GM18519 (cell line): ENCODE measurements at regions not wholly inside any gene's neighbourhood (a gene's known extent, or its start where the extent isn't known, plus 50 kb on each side); places are given as distances from the start of the nearest gene placed in this dataset.

Experiments
- ATAC-seq: cut with Tn5 transposase; IDR thresholded peaks from one replicate; pipeline ENCODE4 v1.9.1; 2021; ENCODE audit warnings: mild to moderate bottlenecking, moderate library complexity; ENCODE audit not compliant: unreplicated experiment, low FRiP score

DNA sequence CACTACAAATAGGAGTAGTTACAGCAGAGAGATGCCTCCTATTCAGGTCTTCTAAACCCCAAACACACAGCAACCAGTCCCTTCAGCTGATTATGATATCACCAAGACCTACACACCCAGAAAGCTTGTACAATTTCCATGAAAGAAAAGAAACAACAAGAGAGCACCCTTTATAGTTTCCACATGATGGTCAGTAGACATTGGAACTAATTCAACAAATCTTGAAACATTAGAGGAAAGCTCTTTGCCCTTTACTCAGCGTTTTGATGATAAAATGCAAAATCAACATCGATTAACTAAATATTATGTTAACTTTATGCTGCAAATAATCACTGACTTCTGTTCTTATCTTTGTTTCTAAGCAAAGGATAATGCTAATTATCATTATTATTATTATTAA is 393.6 kb upstream of the ID2 start:
- ATAC-seq, result no peak

DNA sequence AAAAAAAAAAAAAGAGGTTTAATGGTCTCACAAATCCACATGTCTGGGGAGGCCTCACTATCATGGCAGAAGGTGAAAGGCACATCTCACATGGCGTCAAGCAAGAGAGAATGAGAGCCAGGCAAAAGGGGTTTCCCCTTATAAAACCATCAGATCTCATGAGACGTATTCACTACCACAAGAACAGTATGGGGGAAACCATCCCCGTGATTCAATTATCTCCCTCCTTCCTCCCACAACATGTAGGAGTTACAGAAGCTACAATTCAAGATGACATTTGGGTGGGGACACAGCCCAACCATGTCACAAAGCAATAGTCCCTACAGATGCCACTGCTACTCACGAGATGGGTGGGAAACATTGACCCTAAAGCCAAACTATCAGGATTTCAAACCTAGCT is 392.7 kb upstream of the ID2 start:
- no peak for ATAC-seq

DNA sequence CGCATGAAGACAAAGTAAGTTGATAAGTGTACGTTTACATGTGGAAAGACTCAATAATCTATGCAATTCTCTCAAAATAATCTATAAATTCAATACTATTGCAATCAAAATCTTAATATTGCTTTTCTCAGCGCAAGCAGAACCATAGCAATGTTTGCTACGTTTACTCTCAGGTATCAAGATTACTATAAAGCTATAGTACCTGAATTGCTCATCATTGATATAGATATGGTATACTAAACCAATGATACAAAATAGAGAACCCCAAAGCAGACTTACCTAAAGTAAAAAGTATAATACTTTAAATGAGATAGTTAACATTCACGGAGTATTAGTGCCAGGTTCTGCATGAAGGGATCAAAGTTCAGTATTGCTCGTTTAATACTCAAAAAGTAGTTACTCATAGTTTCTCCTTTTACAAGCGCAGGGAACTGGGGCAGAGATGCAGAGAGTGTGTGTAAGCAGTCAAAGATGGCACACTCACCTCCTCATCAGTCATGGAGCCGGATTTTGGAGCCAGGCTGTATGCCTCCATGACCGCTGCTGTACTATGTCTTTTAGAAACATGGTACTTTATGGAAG is 391.0 kb upstream of the ID2 start:
- no peak for ATAC-seq

DNA sequence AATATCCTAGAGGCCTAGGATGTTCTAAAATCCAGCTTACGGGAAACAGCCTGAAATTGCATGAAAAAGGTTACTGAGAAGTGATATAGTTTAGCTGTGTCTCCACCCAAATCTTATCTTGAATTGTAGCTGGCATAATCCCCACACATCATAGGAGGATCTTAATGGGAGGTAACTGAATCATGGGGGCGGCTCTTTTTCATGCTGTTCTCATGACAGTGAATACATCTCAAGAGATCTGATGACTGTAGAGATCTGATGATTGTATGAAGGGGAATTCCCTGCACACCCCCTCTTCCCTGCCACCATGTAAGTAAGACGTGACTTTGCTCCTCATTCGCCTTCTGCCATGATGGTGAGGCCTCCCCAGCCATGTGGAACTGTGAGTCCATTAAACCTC is 385.6 kb upstream of the ID2 start:
- ATAC-seq, result no peak

DNA sequence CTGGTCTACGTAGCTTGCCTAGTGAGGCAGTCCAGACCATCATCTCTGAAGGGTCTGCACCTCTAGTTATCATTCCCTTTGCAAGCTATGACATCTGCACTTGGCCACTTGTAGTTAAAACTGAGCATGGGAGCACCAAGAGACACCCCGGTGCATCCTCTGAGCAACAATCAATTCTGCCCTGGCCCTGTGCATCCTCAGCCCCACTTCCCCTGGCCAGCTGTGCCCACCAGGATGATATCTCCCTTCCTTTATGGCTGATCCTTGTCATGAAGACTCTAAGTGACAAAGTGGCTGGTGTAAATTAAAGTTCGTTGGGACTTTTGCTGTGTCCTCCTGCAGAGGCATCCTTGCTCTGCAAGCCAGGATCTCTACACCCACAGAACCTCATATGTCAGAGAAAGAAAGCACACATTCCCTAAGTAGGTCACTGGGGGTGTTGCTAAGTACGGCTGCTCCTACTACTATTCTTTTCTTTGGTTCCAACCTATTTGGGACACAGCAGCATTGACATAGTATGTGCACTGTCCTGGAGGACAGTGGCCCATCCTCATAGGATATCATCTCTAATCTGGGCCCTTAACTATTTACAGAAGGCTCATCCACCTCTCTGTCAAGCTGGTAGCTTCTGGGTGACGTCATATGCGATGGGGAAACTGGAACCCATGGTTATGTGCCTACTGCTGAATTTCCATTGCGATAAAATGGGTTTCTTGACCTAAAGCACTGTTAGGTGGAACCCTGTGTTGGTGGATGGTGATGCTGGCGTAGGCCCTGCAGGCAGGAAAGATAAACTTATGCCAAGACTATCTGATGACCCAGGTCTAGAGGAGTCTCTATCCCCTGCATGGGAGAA is 384.3 kb upstream of the ID2 start:
- ATAC-seq, result no peak

DNA sequence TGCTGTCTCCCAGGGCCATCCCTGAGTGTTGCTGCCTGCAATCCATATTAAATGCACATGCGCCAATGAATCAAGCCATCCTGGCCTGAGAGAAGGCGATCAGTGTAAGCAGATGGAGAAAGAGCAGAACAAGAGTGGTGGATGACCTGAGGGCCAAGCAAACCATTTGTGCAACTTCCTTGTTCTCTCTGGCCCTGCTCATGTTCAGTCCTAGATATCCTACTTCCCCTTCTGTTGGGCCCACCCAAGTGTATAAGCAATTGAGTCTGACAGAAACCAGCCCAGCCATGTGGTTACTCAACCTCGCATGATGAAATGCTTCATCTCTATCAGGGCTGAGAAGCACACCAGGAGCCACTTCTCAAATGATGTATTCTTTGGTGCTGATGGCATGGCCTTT is 383.1 kb upstream of the ID2 start:
- ATAC-seq, result no peak

DNA sequence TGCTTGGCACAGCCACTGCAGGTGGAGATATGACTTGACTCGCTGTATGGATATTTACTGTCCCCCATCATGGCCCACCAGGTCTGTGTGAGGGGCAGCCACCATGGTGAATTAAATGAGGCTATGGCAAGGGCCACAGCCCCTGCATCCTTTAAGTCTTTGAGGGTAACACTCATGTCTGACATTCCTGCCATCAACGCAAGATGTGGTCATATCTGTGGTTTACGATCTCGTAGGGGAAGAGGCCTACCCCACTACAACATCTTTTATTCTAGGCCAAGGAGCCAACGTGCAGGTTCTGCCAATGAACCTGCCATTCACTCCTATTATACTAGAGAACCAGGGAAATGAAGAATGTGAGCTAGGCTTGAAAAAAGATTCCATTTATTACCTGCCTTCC is 381.6 kb upstream of the ID2 start:
- no peak for ATAC-seq

DNA sequence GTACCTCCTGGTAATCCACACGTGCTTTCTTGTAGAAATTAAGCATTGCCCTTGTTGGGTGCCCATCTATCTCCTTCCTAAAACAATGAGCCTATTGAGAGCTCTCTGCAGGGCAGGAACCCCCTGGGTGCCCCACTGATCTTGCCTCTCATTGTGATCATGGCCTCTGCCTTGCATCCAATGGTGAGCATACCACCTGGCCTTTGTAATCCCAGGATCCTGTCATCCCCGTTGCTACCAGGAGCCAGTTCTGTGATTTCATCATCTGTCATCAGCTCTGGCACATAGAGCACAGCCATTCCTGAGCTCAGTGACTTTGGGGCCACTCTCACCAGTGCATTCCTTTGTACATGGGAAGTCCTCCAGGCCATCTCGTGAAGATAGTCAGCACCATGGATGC is 381.0 kb upstream of the ID2 start:
- no peak for ATAC-seq

DNA sequence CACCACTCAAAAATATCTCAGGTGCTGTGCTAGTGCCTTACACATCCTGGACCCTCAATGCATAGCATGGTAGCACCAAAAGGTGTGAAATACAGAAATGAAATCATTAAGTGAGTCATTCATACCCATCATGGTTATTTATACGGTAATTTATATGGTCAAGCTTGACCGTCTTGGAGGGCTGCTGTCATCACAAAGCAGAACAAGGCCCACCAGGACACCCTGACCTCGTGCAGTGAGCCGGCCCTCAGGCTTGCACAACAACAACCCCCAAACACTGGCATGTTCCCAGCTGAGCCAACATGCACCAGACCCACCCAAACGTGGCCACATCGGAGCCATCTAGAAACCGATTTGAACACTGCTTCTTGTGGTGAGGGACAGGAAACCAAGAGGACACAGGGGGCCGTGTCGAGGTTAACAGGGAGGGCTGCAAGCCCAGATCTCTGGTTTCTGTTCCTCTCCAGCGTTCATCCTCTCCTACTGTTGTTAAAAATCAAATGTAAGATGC is 378.5 kb upstream of the ID2 start:
- ATAC-seq, result peak; percentile 43

DNA sequence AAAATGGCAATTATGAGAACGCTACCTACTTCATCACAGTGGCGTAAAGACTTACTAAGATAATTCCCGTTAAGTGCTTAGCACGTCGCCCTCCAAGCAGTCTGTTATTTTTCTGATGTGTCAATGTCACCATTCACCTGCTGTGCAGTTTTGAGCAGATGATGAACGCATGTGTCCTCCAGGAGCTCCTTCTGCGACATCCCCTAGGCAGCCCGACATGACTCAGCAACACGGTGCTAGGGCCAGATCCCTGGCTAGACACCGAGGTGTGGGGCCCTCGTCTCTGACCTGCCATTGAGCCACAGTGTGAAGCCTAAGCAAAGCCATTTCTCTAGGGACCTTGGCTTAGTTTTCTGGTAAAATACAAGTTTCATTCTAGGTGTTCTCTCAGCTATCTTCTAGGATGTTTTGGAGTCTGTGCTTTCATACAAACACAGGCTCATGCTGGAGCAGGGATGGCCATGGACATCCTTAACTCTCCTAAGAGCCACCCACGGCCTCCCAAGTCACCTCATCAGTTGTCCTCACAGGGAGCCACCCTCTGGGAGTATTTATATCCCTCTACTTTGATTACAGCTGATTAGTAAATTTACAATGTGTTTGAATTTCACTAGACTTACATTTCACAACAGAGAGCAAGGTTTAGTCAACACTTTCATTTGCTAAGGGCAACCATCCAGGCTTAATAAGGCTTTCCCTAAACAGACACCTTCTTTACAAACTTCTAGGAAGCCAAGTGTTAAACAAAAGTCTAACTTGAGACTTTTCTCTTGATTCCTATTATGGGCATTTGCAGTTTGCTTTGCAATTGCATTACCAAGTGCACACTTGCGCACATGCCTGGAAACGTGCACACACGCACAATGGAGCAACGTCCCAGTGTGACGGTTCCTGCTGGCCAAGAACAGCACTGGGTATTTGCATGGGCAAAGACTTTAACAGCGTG is 376.8 kb upstream of the ID2 start:
- ATAC-seq, result no peak

DNA sequence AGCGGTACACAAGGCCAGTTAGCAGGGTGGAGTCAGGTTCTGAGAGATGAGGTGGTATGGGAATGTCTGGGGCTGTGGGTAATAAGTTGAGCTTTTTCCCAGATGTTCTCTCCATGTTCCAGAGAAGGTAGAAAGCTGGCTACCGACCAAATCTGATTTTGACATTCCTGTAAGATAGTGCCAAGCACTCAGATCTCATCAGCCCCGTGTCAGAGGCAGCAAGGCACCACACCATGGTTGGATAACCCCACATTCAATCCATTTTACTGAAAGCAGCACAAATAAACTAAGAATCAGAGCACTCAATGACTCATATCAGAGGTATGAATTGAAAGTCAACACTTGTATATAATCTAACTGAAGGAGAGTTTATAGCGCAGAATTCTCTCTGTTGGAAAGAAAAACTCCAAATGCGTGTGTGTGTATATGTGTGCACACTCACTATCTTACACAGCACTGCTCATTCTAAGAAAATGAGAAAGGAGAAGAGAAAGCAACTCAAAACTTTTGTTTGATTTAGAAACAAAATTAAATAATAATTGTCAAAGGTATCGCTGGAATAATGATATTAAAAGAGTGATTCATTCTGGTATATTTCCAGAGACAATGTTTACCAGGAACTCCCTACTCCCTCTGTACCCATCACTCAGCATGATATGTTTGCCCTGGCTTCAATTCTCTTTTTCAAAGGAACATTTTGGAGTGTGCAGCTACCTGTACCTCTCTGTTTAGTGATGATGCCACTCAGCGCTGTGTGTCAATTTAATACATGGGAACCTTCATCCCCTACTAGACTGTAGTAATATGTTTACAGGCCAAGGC is 375.1 kb upstream of the ID2 start:
- peak; percentile 33 for ATAC-seq

DNA sequence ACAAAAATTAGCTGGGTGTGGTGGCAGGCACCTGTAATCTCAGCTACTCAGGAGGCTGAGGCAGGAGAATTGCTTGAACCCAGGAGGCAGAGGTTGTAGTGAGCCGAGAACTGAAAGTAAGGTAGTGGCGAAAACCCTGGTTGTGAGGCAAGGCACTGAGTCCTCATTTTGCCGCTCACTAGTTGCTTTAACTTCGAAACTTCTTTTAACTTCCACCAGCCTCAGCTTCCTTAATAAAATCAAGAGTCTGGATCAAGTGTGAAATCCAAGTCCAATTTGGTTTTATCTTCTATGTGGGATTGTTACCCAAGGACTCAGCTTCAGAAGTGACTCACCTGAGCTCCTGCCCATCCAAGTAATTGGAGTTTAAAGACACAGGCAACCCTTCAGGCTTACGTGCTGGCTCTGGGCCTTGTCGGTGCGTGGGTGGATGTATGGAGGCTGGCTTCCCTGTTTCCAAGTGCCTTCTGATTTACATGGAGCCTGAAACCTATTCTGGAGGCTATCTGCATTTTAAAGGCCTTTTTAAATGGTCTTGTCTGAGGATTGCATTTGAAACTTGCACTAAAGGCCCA is 374.2 kb upstream of the ID2 start:
- no peak for ATAC-seq

DNA sequence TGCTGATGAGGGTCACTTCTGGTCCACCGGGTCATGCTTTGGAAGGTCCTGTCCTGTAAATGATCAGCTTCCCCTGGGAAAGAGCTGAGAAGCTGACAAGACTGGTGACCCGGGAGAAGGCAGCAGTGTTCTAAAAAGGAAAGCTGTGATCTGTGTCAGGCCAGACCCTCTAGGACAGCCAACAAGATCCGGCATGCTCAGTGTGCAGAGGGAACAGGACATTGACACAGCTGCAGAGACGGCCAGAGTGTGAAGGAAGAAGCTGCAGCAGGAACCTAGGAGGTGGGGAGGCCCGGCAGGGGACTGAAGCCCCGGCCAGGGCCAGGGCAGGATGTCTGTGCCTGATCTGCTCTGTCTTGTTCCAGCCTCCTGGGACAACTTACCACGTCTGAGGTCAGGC is 372.7 kb upstream of the ID2 start:
- ATAC-seq, result no peak

DNA sequence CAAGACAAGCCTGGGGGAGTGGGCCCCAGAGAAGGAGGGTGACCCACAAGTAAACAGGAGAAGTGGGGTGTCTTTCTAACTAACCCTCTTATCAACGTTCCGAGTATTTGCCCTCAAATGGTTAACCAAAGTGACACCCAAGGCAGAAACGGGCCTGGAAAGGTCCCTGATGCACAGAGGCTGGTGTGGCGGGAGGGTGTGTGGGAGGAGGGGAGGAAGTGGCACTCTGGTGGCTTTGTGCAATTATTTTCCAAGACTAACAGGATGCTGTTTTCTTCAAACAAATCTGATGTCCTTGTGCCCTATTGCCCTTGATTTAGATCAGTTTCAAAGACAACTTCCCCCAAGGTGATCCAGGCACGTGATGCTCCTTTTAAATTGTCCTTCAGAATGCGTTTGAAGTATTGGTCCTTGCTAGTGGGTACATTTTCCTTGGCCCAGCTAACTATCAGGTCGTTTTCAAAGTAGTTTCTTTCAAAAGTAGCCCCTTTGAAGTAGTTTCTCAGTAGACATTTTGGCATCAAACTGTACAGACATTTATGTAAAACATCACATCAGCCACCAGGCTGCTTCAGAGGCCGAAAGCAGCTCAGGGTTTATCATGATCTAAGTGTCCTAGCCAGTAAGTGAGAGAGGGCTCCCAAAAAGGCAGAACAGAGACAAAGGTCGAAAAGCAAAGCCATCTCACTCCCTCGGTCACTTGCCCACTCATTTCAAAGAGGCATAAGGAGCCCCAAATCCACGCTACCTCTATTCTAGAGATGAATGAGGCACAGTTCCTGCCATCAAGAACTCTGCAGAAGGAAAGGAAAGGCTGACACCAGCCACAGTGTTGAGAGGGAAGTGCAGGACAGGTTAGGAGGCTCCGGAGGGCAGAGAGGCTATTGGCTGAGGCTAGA is 371.1 kb upstream of the ID2 start:
- ATAC-seq, result no peak

DNA sequence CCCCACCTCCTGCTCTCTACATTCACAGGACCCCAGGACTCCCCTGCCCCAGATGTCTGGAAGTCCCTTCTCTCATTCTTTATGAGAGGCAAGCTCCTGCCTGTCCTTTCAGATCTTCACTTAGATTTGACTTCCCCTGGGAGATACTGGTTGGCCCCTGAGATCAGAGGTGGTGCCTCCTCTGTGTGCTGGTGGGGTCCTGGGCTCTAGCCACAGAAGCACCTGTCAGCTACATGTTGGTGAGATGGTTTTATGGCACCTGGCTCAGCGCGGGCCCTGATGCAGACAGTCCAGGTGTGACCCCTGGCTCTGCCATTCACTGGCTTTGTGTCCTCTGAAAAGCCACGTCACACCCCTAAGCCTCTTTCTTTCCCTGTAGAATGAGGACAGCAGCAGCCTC is 369.6 kb upstream of the ID2 start:
- ATAC-seq, result no peak

DNA sequence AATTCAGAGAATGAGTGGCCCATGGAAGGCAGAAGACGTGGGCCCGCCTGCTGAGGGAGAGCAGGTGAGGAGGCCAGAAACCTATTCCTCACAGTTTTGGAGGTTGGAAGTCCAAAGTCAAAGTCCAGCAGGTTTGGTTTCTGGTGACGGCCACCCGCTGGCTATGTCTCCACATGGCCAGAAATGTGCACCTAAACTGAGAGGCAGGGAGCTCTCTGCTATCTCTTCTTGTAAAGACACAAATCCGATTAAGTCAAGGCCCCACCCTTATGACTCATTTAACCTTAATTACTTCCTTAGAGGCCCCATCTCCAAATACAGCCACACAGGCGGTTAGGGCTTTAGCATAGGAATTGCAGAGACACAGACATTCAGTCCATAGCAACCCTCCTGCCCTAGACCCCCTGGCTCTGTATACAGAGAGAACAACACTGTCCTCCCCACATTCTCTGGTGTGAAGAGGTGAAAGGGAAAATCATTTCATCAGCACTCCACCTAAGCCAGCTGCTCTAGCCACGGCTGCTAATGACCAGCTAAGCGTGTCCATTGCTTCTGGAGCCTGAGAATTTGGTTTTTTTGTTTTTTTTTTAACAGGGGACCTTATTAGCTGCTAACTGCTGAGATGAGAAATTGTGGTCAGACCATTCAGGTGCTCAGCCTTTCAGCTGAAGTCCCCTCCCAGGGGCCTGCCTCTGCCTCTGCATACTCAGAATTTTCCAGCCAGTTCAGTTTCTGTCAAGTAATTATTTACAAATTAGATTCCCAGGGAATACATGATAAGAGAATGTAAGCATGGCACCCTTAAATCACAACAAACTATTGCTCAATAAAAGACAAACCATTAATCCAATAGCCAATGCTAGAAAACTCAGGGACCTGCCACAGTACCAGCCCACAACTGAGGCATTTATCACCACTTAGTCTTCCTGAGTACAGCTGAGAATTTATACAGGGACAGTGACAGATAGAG is 368.7 kb upstream of the ID2 start:
- peak; percentile 70 for ATAC-seq

DNA sequence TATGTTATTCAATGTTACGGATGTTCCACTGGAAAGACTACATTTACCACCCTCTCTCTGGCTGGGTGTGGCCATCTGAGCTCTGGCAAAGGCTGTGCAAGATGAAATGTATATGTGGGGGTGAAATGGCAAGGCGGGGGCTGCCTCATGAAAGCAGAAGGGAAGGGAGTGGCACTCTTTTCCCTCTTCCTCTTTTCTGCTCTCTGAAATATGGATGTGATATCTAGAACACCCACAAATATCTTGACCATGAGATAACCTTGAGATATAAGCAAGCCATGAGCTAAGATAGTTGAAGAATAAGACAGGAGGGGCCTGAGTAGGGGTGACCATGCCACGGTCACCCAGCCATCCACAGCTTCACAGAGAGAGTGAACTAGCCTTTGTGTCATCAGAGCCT is 367.8 kb upstream of the ID2 start:
- no peak for ATAC-seq
